ENCODE measurements at regions not wholly inside any gene's neighbourhood (a gene's known extent, or its start where the extent isn't known, plus 50 kb on each side); places are given as distances from the start of the nearest gene placed in this dataset.

DNA sequence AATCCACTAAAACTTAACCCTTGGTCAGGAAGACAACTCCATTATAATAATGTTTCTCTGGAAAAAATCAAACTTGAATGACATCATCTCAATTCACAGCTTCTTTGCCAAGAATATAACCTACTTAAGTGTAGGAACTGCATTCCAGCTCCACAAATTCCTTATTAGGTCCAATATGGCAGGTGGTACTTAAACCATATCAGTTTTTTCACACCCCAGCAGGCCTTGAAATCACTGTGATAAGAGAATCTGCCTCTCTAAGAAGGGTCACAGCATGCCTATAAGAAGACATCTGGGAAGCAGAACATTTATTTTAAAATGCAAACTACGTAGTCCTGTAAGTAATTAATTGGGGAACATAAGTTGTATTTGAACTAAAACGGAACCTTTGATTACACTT, 687.8 kb downstream of the DIAPH3 start:
- no peak for ATAC-seq

GRCh38 chr13:59476366-59476765, 687.4 kb downstream of the DIAPH3 start:
- ATAC-seq, result no peak

DNA sequence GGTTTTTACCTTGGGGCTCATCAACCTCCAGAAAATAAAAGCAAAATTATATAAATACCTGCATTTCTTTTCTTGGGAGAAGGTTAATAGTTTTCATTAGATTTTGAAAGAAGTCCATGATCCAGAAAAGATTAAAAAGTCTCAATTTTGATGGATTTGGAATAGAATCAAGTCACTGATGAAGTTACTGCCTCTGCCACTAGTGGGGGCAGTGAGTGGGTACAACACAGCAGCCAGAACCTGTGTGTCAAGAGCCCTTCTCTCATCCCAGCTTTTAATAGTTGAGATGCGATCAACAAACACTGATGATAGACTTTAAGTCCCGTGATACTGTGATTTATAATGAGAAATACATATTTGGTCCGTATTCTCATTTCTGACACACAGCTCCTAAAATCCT, 686.7 kb downstream of the DIAPH3 start:
- no peak for ATAC-seq

- no peak for ATAC-seq
These were observed 684.8 kb downstream of the DIAPH3 start for GRCh38 chr13:59478908-59479307.

DNA sequence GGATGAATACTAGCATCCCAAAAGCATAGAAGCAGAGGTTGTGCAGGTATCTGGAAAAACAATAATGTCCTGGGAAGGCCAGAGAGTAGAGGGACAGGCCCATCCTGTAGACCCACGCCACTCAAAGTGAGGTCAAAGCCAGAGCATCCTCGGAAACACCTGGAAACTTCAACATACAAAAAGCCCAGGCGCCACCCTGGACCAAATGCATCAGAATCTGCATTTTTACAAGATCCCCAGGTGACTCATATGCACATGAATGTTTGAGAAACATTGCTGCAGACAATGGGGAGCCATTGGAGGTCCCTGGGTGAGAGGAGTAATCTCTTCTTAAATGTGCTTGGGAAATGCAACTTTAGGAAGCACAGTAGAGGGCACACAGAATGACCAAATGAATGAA, 684.1 kb downstream of the DIAPH3 start:
- ATAC-seq, result no peak

- no peak for ATAC-seq
These were observed 683.1 kb downstream of the DIAPH3 start for GRCh38 chr13:59480396-59481259.

GRCh38 chr13:59483501-59484145, 680.1 kb downstream of the DIAPH3 start:
- ATAC-seq, result no peak

DNA sequence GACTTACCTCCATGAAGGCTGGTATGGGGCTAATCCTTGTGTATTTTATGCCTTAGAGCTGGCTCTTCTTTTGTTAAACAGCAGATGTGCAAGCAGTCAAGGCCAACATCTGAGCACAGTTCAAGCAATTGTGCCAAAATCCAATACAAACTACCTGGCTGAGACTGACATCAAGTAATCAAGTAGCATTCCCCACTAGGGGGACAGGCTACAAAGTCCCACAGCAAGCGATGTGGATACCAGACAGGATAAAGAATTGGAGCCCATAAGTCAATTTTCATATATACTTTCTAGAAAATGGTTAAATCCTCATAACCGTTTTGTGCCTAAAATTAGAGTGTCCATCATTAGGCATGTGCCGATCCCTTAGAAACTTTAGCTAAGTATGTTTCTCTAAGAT, 675.8 kb downstream of the DIAPH3 start:
- ATAC-seq, result no peak

DNA sequence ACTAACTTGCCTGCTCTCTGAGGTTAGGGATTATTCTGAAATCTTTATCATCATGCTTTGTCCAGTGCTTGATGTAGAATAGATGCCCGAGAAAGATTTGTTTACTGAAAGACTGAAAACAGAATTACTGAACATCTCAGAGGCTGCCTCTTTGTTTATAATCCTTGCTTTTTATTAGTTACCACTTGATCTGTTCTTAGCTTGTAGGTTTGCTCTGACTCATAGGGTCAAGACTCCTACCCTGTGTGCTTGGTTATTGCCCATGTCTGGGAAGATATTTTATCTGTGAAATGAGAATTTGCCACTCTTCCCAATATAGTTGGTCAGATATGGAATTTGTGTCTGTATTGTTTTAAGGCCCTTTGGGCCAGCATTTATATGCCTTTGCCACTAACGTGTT, 675.3 kb downstream of the DIAPH3 start:
- no peak for ATAC-seq

DNA sequence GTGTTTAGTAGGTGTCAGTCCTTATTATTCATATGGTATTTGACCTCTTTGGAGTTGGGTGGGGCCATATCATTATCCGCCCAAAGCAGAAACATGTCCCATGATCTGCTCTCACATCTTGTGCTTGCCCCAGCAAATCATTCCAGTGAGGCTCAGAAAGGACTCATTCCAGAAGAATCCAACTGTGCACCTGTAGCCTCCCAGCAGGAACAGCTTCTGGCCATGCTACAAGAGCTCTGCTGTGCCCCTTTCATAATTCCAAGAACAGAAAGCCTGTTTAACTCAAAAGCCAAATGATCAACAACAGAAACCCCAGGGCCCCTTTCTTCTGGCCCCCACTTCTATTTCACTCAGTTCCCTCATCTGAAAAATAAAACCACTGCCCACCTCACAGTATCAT, 673.1 kb downstream of the DIAPH3 start:
- no peak for ATAC-seq

DNA sequence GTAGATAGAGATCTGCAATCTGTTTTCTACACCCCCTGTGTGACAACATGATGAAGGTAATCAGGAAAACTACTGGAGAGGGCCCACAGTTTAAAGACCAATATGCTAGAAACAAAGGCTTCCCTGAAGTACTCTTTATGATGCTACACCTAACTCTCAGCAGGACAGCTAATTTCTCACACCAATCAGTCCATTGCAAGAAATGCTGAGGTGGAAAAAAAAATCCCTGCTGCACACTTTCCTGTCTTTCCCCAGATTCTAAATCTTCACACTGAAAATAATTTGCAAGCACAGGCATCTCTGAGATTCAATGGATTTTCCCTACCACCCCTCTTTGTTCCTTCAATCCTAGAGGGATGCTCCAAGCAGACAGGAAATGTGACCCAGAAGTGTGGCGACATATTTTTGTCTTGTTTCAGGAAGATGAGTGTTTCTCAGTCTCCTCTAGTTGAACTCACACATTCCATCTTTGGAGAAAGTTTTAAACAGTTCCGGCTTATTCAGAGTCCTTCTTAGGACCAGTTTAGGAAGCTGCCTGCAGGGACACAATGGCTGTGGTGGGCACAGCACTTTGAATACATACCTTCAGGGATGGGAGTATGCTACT, 671.6 kb downstream of the DIAPH3 start:
- no peak for ATAC-seq

GRCh38 chr13:59493436-59493965, 670.2 kb downstream of the DIAPH3 start:
- ATAC-seq, result no peak

DNA sequence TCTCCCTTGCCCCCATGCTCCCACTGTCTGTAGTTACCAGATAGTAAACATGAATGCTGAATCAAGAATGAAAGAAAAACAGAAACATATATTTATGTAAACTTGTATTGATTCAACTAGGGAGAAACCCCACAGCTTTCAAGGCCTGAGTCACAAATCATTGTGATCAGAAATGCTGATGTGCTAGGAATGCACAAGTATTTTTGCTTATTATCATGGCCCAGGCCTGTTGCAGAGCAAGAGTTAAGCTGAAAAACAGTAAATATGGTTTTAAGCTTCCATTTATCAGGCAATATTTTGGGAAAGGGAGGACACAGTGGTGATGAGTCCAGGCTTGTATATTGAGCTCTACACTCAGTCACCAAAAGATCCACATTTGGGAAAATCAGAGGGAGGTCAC, 669.6 kb downstream of the DIAPH3 start:
- no peak for ATAC-seq

- ATAC-seq, result no peak
These were observed 669.2 kb downstream of the DIAPH3 start for GRCh38 chr13:59494560-59494970.

DNA sequence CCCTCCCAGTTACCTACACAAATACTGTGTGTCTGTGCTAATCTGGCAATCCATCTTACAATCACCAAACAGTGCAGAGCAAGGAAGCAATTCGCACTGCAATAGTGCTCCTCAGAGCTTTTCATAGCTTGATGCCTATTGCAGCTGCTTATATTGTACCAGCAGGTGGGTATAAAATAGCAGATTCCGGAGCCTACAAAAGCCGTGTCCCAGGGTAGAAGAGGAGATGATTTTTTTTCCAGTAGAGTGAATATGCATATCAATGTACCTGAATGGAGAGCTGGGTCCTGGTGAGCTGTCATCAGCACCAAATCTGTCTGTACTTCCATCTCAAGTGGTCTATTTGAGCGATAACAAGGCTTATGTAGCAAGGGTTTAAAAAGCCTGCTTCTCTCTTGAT, 668.4 kb downstream of the DIAPH3 start:
- no peak for ATAC-seq

DNA sequence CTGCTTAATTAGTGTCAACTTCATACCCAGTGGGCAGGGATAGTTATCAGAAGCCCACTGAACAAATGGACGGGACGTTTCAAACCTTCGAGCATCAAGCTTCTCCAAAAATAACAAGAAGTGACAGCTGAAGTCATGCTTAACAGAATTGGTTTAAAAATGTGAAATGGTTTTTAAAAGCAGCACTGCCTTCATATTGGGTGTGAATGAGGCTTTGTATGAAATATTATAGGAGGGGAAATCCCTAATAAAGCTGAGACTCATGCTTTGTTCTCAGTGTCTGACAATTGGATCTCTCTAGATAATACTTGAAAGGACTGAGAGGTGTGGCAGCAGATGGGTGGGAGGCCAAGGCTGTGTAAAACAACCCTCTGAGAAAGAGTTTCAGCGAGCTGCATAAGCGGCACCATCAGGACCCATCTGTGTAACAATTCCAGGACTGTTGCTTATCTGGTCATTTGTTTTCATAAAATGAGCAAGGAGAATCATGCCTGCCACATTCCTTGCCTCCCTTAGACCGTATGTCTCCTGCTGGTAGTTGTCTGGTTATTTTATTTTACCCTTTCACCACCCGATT, 667.7 kb downstream of the DIAPH3 start:
- ATAC-seq, result no peak

DNA sequence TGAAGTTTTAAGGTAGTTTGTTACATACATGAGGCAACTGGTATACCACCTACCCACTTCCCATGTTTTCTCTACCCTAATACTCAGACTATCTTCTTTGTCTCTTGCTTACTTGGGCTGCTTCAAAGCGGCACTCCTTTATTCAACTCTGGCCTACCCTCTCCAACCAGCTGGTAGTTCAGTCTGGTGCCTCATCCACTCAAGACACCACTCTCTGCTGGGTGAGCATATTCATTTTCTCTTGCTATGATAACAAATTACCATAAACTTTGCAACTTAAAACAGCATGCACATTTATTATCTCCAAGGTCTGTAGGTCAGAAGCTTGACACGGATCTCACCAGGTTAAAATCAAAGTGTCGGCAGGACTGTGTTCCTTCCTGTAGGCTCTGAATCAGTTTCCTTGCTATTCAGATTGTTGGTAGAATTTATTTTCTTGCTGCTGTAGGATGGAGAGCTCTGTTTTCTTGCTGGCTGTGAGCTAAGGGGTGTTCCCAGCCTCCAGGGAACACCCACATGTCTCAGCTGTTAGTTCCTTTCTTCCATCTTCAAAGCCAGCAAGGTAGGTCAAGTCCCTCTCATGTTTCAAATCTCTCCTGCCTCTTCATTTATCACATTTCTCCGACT, 666.0 kb downstream of the DIAPH3 start:
- ATAC-seq, result no peak

DNA sequence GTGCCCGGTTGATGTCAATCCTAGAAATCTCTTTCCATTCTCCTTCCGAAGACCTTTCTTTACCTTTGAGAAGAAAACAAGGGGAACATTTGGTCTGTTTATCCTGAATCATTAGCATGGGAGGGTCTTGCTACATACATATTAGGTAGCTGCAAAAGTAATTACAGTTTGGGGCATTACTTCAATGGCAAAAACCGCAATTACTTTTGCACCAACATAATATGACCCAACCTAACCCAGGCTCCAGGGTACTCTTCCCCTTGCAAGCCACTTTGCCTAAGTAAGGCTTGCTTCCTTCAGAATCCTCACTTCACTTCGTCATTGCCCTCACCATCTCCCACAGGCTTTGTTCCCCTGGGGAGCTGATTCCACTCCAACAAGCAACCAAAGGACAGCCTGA, 662.7 kb downstream of the DIAPH3 start:
- no peak for ATAC-seq

- no peak for ATAC-seq
These were observed 659.3 kb downstream of the DIAPH3 start for GRCh38 chr13:59504407-59504806.

- ATAC-seq, result no peak
These were observed 653.3 kb downstream of the DIAPH3 start for GRCh38 chr13:59510386-59510785.

DNA sequence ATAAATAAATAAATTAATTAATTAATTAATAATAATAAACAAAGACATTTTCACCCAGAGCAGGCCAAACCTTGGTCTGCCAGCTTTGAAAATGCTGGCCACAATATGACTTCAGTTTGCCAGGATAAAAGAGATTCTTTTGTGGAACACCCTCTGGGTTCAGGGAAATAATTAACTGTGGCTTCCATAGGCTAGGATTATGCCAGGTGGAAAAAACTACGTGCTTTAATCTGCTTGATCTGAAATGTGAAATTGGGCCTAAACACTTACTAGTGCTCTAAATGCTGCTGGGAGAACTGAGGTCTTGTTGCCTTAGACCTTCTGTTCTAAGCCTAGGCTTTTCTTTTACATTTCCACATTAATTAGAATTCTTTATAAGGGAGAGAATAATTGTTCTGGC, 650.0 kb downstream of the DIAPH3 start:
- no peak for ATAC-seq

DNA sequence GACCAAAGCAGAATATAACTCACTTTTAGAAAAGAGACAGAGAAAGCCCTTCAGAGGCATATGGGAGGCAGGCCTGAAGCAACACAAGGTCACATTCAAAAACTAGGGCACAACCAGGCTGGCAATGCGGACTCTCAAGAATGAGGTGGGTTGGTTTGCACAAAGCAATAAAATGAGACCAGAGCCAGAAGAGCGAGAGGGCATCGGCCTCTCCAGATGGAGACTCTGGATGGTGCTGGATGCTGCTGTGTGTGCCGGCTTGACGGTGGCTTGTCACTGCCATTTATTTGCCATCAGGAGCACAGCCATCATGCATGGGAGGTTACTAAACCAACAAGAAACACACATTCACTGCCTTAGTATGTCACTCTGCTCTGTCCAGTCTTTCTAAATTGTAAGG, 649.4 kb downstream of the DIAPH3 start:
- ATAC-seq, result no peak

DNA sequence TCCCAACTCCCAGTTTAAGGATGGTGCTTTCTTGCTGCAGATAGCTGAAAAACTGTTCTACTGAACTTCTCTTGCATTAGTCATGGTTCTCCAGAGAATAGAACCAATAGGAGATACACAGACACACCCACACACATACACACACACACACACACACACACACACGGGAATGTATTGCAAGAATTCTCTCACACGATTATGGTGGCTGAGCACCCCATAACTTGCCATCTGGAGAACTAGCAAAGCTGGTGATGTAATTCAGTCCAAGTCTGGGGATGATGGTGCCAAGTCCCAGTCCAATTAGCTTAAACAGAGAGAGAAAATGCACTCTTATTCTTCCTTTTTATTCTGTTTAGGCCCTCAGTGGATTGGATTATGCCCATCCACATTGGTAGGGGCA, 643.9 kb downstream of the DIAPH3 start:
- ATAC-seq, result no peak

Measured in activated CD4-positive, CD25-positive, alpha-beta regulatory T cell treated with anti-CD3 and anti-CD28 coated beads, Interleukin-2, amount 50 U/mL, for 24 hours (primary cell).